ENCODE measurements at regions not wholly inside any gene's neighbourhood (a gene's known extent, or its start where the extent isn't known, plus 50 kb on each side); places are given as distances from the start of the nearest gene placed in this dataset.

DNA sequence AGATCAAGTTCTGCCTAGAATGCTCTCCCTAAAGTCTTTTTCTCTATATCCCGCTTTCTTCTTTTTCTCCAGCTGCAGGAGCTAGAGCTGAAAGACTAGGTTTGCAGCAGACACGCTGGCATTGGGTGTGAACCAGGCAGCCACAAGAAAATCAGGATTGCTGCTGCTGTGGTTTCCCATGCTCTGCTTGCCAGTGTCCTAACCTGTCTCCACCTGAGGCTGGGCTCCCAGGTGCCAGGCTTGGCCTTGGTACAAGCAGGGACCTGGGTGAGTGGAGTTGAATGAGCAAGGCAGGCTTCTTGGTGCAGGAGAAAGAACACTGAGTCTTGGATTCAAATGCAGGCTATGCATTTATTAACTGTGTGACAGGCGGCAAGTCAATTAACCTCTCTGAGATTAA lies 440.3 kb upstream of the MAF start:
- TF ChIP-seq, protein P1, sequence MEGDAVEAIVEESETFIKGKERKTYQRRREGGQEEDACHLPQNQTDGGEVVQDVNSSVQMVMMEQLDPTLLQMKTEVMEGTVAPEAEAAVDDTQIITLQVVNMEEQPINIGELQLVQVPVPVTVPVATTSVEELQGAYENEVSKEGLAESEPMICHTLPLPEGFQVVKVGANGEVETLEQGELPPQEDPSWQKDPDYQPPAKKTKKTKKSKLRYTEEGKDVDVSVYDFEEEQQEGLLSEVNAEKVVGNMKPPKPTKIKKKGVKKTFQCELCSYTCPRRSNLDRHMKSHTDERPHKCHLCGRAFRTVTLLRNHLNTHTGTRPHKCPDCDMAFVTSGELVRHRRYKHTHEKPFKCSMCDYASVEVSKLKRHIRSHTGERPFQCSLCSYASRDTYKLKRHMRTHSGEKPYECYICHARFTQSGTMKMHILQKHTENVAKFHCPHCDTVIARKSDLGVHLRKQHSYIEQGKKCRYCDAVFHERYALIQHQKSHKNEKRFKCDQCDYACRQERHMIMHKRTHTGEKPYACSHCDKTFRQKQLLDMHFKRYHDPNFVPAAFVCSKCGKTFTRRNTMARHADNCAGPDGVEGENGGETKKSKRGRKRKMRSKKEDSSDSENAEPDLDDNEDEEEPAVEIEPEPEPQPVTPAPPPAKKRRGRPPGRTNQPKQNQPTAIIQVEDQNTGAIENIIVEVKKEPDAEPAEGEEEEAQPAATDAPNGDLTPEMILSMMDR (IDR thresholded peaks at IDR 0.05): no peak
- no peak for TF ChIP-seq POLR2A (IDR thresholded peaks at IDR 0.05)
